ENCODE measurements at regions not wholly inside any gene's neighbourhood (a gene's known extent, or its start where the extent isn't known, plus 50 kb on each side); places are given as distances from the start of the nearest gene placed in this dataset.
"Not testable (repeated sequence)": the region's sequence is repeated elsewhere in the genome, so short reads cannot be mapped to it uniquely, and the experiment has no call there.

GRCh38 chr7:8314566-8314965 lies 52.6 kb upstream of the ICA1 start:
- DNase-seq (ENCODE audit: low spot score), result no peak

- DNase-seq (ENCODE audit: low spot score), result no peak
These were observed 57.1 kb upstream of the ICA1 start for GRCh38 chr7:8319115-8319514.

- no peak for DNase-seq (ENCODE audit: low spot score)
These were observed 58.2 kb upstream of the ICA1 start for GRCh38 chr7:8320174-8320573.

- no peak for DNase-seq (ENCODE audit: low spot score)
These were observed 59.3 kb upstream of the ICA1 start for GRCh38 chr7:8321312-8321711.

- DNase-seq (ENCODE audit: low spot score), result no peak
These were observed 60.7 kb upstream of the ICA1 start for GRCh38 chr7:8322667-8323066.

- no peak for DNase-seq (ENCODE audit: low spot score)
These were observed 63.1 kb upstream of the ICA1 start for GRCh38 chr7:8325067-8325466.

GRCh38 chr7:8327199-8327598 lies 65.2 kb upstream of the ICA1 start:
- DNase-seq (ENCODE audit: low spot score), result no peak

- DNase-seq (ENCODE audit: low spot score), result no peak
These were observed 76.2 kb upstream of the ICA1 start for GRCh38 chr7:8338206-8338605.

- no peak for DNase-seq (ENCODE audit: low spot score)
These were observed 81.6 kb upstream of the ICA1 start for GRCh38 chr7:8343556-8343955.

GRCh38 chr7:8347395-8347794 lies 85.4 kb upstream of the ICA1 start:
- not testable (repeated sequence) for DNase-seq (ENCODE audit: low spot score)

- DNase-seq (ENCODE audit: low spot score), result not testable (repeated sequence)
These were observed 81.8 kb upstream of the NXPH1 start for GRCh38 chr7:8351654-8352053.

GRCh38 chr7:8353991-8354390 lies 79.4 kb upstream of the NXPH1 start:
- no peak for DNase-seq (ENCODE audit: low spot score)

GRCh38 chr7:8354503-8354902 lies 78.9 kb upstream of the NXPH1 start:
- DNase-seq (ENCODE audit: low spot score), result no peak

- DNase-seq (ENCODE audit: low spot score), result no peak
These were observed 77.3 kb upstream of the NXPH1 start for GRCh38 chr7:8356071-8356470.

- no peak for DNase-seq (ENCODE audit: low spot score)
These were observed 75.9 kb upstream of the NXPH1 start for GRCh38 chr7:8357536-8357935.

GRCh38 chr7:8360564-8361153 lies 72.8 kb upstream of the NXPH1 start:
- DNase-seq (ENCODE audit: low spot score), result no peak

GRCh38 chr7:8362723-8363369 lies 70.6 kb upstream of the NXPH1 start:
- no peak for DNase-seq (ENCODE audit: low spot score)

GRCh38 chr7:8363407-8364015 lies 69.9 kb upstream of the NXPH1 start:
- no peak for DNase-seq (ENCODE audit: low spot score)

- no peak for DNase-seq (ENCODE audit: low spot score)
These were observed 67.8 kb upstream of the NXPH1 start for GRCh38 chr7:8365499-8366110.

GRCh38 chr7:8368007-8368406 lies 65.4 kb upstream of the NXPH1 start:
- DNase-seq (ENCODE audit: low spot score), result not testable (repeated sequence)

- DNase-seq (ENCODE audit: low spot score), result no peak
These were observed 61.7 kb upstream of the NXPH1 start for GRCh38 chr7:8371742-8372141.

GRCh38 chr7:8373851-8374250 lies 59.6 kb upstream of the NXPH1 start:
- DNase-seq (ENCODE audit: low spot score), result no peak

All from mucosa of gallbladder (tissue), 1 donor.